ENCODE measurements at regions not wholly inside any gene's neighbourhood (a gene's known extent, or its start where the extent isn't known, plus 50 kb on each side); places are given as distances from the start of the nearest gene placed in this dataset.

- Histone ChIP-seq H3K9me3 (peaks cover 0 to 20% (median 4%) of the 10 kb centered on the region in 4 donors), H3K36me3 (peaks cover 0 to 4% (median 0%) of the 10 kb centered on the region in 3 donors), H3K27ac (no peak overlapping the region), H3K27me3 (no peaks in the 10 kb centered on the region), H3K4me3 (no peak overlapping the region), H3K4me1 (peaks cover 0 to 21% (median 0%) of the 10 kb centered on the region in 4 donors)
- no peak for DNase-seq (ENCODE audit: low spot score in 2 of 2)
- WGBS, 2 donors: 88 to 92% methylated on average over 8 of the region's 8 CpGs
- TF ChIP-seq CTCF (IDR thresholded peaks at IDR 0.05) (no peak), EP300 (IDR thresholded peaks at IDR 0.05) (no peak), POLR2A (IDR thresholded peaks at IDR 0.05) (no peak)
Observed at GRCh38 chr3:72418856-72419255, 429.4 kb downstream of the SHQ1 start.

DNA sequence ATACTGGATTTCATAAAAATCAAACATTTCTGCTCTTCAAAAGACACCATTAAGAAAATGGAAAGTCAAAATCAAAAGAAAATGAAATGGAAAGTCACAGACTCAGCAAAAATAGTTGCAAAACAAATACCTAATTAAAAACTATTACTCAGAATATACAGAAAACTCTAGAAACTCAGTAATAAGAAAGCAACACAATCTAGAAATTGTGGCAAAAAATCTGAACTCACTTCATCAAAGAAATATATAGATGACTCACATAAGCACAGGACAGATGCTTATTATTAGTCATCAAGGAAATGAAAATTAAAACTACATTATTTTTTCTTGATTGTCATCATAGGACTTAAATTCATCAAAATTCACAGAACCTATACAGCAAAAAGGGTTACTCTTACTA, 430.0 kb downstream of the SHQ1 start:
- Histone ChIP-seq H3K36me3 (peaks cover 0 to 4% (median 0%) of the 10 kb centered on the region in 3 donors), H3K4me3 (no peak overlapping the region), H3K9me3 (peaks cover 0 to 20% (median 4%) of the 10 kb centered on the region in 4 donors), H3K27ac (no peak overlapping the region), H3K27me3 (no peaks in the 10 kb centered on the region), H3K4me1 (peaks cover 0 to 26% (median 2%) of the 10 kb centered on the region in 4 donors)
- TF ChIP-seq CTCF (IDR thresholded peaks at IDR 0.05) (no peak), POLR2A (IDR thresholded peaks at IDR 0.05) (no peak), EP300 (IDR thresholded peaks at IDR 0.05) (no peak)
- no peak for DNase-seq (ENCODE audit: low spot score in 2 of 2)

- WGBS, 2 donors: 65 to 66% methylated on average over 3 of the region's 3 CpGs
- H3K27ac ChIP-seq: peak overlapping the region in 1 of 4 donors; percentile 78
- TF ChIP-seq CTCF (IDR thresholded peaks at IDR 0.05): no peak
- H3K27me3 ChIP-seq: no peaks in the 10 kb centered on the region
- H3K4me1 ChIP-seq: peaks cover 0 to 63% (median 29%) of the 10 kb centered on the region in 4 donors
- DNase-seq (ENCODE audit: low spot score in 2 of 2): no peak
- H3K9me3 ChIP-seq: no peaks in the 10 kb centered on the region
- no peaks in the 10 kb centered on the region for H3K36me3 ChIP-seq
- no peak overlapping the region for H3K4me3 ChIP-seq
Observed at GRCh38 chr3:72414481-72415016, 433.7 kb downstream of the SHQ1 start.

DNA sequence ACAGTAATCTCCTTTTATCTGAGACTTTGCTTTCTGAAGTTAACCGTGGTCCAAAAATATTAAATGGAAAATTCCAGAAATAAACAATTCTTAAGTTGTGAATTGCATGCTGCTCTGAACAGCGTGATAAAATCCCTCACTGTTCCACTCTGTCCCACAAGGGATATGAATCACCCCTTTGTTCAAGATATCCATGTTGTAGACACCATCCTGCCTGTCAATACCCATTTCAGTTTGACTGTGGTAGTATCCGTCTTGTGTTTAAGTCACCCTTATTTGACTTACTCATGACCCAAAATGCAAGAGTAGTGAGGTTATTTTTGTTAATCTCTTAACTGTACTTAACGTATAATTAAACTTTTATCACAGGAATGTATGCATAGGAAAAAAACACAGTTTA, 435.0 kb downstream of the SHQ1 start:
- Histone ChIP-seq H3K27me3 (no peaks in the 10 kb centered on the region), H3K36me3 (no peaks in the 10 kb centered on the region), H3K27ac (peak overlapping the region; percentile 21 to 91 (median 72)), H3K9me3 (no peaks in the 10 kb centered on the region), H3K4me1 (peaks cover 0 to 70% (median 29%) of the 10 kb centered on the region in 4 donors), H3K4me3 (no peak overlapping the region)
- TF ChIP-seq CTCF (IDR thresholded peaks at IDR 0.05) (no peak), POLR2A (IDR thresholded peaks at IDR 0.05) (no peak), EP300 (IDR thresholded peaks at IDR 0.05) (peak; percentile 12 to 54)
- no peak for DNase-seq (ENCODE audit: low spot score in 2 of 2)
- 34 to 44% methylated on average over 4 of the region's 4 CpGs for WGBS, 2 donors

DNA sequence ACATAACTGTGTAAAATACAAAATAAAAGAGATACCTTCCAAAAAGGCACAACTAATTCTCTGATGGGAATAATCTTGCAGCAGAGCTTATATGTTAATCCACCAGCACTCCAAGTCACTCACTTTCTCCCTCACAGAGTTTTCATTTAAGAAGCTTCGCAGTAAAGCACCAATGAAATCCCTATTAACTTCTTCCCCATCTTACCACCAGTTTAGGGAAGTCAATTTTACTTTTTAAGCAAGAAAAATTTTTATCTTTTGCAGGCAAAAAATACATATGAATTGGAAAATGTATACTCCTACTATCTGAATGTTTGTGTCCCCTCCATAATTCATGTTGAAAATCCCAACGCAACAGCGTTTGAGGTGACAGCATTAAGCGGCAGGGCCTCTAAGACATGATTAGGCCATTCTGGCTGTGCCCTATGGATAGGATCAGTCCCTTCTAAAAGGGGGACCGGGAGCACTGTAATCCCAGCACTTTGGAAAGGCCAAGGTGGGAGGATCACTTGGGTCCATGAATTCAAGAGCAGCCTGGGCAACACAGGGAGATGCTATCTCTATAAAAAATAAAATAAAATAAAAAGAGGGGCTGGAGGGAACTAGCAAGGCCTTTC, 435.8 kb downstream of the SHQ1 start:
- 81 to 88% methylated on average over 5 of the region's 5 CpGs for WGBS, 2 donors
- peaks cover 0 to 70% (median 31%) of the 10 kb centered on the region in 4 donors for H3K4me1 ChIP-seq

More for the DNA sequence above, 435.8 kb downstream of the SHQ1 start:
- TF ChIP-seq CTCF (IDR thresholded peaks at IDR 0.05): no peak
- no peak for TF ChIP-seq POLR2A (IDR thresholded peaks at IDR 0.05)
- no peak for TF ChIP-seq EP300 (IDR thresholded peaks at IDR 0.05)
- Histone ChIP-seq H3K9me3 (no peaks in the 10 kb centered on the region), H3K36me3 (no peaks in the 10 kb centered on the region), H3K27me3 (no peaks in the 10 kb centered on the region), H3K4me3 (no peak overlapping the region), H3K27ac (peak overlapping the region in 3 of 4 donors; percentile 66 to 91 (median 78))
- no peak for DNase-seq (ENCODE audit: low spot score in 2 of 2)
